PC-9 (cell line): ENCODE measurements at regions not wholly inside any gene's neighbourhood (a gene's known extent, or its start where the extent isn't known, plus 50 kb on each side); places are given as distances from the start of the nearest gene placed in this dataset.

Experiments
- BruUV-seq: library from RNA; stranded (reverse); fragments of 400-500 nt; replicated peaks from 2 replicates; lab custom pipeline; 2021; lab: Mats Ljungman, UMichigan
- CTCF ChIA-PET: fragments of 300-600 bp; sonication (Branson Sonifier 250); formaldehyde crosslinking; loops from one replicate; lab custom pipeline; 2022; ENCODE audit warnings: antibody characterized with exemption; lab: Charles Lee
- POLR2A ChIA-PET: fragments of 300-600 bp; sonication (Branson Sonifier 250); formaldehyde crosslinking; loops from one replicate; lab custom pipeline; 2022; ENCODE audit warnings: antibody characterized with exemption; ENCODE audit not compliant: unreplicated experiment; lab: Charles Lee
- DNase-seq, 2 experiments: peaks; one replicate each; pipeline versions ENCODE4 v3.0.0 to v3.0.0-alpha.2; 2015 to 2022; ENCODE audit warnings: mixed read lengths in 1 of 2
- H2AFZ ChIP-seq: fragments of 200-600 bp; sonication (generic); 2 replicates; pipeline ENCODE4 v1.8.1; 2017; ENCODE audit warnings: antibody characterized with exemption
- H3F3A ChIP-seq: fragments of 200-600 bp; sonication (generic); 2 replicates; pipeline ENCODE4 v1.8.1; 2017; ENCODE audit warnings: antibody characterized with exemption, mild to moderate bottlenecking, low read depth; ENCODE audit not compliant: insufficient read depth
- H3K27ac ChIP-seq: fragments of 200-600 bp; sonication (generic); 2 replicates; pipeline ENCODE4 v1.6.1; 2016; ENCODE audit warnings: mixed run types
- H3K27me3 ChIP-seq: fragments of 200-600 bp; sonication (generic); 2 replicates; pipeline ENCODE4 v1.6.1; 2016; ENCODE audit warnings: low read depth, mixed run types; ENCODE audit not compliant: insufficient read depth
- H3K36me3 ChIP-seq: fragments of 200-600 bp; sonication (generic); 2 replicates; pipeline ENCODE4 v1.6.1; 2016; ENCODE audit warnings: low read depth, mixed run types
- H3K4me1 ChIP-seq: fragments of 200-600 bp; sonication (generic); replicated peaks from 2 replicates; pipeline ENCODE4 v1.6.1; 2016; ENCODE audit warnings: mixed run types; ENCODE audit not compliant: insufficient read depth
- H3K4me2 ChIP-seq: fragments of 200-600 bp; sonication (generic); 2 replicates; pipeline ENCODE4 v1.6.1; 2017; ENCODE audit warnings: mixed run types
- H3K4me3 ChIP-seq: fragments of 200-600 bp; sonication (generic); 2 replicates; pipeline ENCODE4 v1.6.1; 2016; ENCODE audit warnings: mixed run types
- H3K79me2 ChIP-seq: fragments of 200-600 bp; sonication (generic); 2 replicates; pipeline ENCODE4 v1.6.1; 2017; ENCODE audit warnings: low read depth, mixed run types
- H3K9me2 ChIP-seq: fragments of 200-600 bp; sonication (generic); 2 replicates; pipeline ENCODE4 v1.8.1; 2017; ENCODE audit warnings: mild to moderate bottlenecking; ENCODE audit not compliant: insufficient read depth
- H3K9me3 ChIP-seq: fragments of 200-600 bp; sonication (generic); 2 replicates; pipeline ENCODE4 v1.8.1; 2016; ENCODE audit warnings: low read depth; ENCODE audit not compliant: insufficient read depth
- H4K20me1 ChIP-seq: fragments of 200-600 bp; sonication (generic); 2 replicates; pipeline ENCODE4 v1.8.1; 2017; ENCODE audit not compliant: insufficient read depth
- EZH2 ChIP-seq: fragments of 200-600 bp; sonication (generic); IDR thresholded peaks from 2 replicates; pipeline ENCODE4 v1.8.0; 2017; ENCODE audit warnings: antibody characterized with exemption, low read depth
- intact Hi-C: fragments of 100-400 bp; cut with micrococcal nuclease; formaldehyde crosslinking; loops from one replicate; pipeline ENCODE4 v1.10.0; 2022; ENCODE audit not compliant: unreplicated experiment
- TF ChIP-seq, protein P1 (sequence below): fragments of 200-600 bp; sonication (generic); conservative IDR thresholded peaks from 2 replicates; pipeline ENCODE4 v1.6.1; 2017; ENCODE audit warnings: mixed run types, antibody characterized with exemption, mild to moderate bottlenecking, moderate library complexity

DNA sequence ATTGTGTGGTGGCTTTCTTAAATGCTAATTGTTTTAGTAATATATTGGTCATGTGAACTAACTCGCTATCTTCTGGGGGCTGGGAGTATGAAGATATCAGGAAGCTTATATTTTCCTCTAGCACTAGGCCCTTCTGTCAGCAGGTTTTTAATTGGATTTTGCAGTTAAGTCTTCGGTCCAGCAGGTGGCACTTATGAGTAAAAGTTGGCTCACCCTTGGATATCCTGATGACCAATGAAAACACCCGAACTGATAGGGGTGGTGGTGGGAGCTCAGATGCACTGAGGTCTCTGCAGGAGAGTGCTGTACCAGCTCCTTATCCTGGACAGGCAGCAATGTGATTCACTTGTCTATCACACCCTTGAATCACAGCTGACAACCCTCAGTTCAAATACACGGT is 1365.8 kb upstream of the DIAPH2 start:
- H2AFZ ChIP-seq = no peak overlapping the region
- CTCF ChIA-PET = no interaction called here

DNA sequence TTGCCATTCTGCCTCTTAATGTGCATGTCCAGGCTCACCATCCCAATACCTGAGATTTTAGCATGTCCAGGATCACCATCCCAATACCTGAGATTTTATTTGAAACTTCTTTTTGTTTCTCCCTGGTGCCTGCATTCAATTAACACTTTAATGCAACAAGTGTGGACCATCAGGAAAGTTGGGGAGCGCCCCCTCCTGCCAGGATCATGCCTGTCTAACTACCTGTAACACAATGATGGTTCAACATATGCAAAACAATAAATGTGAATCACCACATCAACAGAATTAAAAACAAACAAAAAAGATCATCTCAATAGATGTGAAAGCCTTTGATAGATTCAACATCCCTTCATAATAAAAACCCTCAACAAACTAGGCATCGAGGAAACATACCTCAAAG is 1359.5 kb upstream of the DIAPH2 start:
- no TSS peak for BruUV-seq
- no peak overlapping the region for H3K27ac ChIP-seq
- no peaks in the 10 kb centered on the region for H3K79me2 ChIP-seq
- POLR2A ChIA-PET = no interaction called here
- H3K4me3 ChIP-seq = no peak overlapping the region
- DNase-seq = no peak
- TF ChIP-seq, protein P1, sequence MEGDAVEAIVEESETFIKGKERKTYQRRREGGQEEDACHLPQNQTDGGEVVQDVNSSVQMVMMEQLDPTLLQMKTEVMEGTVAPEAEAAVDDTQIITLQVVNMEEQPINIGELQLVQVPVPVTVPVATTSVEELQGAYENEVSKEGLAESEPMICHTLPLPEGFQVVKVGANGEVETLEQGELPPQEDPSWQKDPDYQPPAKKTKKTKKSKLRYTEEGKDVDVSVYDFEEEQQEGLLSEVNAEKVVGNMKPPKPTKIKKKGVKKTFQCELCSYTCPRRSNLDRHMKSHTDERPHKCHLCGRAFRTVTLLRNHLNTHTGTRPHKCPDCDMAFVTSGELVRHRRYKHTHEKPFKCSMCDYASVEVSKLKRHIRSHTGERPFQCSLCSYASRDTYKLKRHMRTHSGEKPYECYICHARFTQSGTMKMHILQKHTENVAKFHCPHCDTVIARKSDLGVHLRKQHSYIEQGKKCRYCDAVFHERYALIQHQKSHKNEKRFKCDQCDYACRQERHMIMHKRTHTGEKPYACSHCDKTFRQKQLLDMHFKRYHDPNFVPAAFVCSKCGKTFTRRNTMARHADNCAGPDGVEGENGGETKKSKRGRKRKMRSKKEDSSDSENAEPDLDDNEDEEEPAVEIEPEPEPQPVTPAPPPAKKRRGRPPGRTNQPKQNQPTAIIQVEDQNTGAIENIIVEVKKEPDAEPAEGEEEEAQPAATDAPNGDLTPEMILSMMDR = no peak
- CTCF ChIA-PET = no interaction called here
- intact Hi-C loops = no loop called here
- no peaks in the 10 kb centered on the region for H3K27me3 ChIP-seq
- no peaks in the 10 kb centered on the region for H3K9me3 ChIP-seq
- no peak overlapping the region for H2AFZ ChIP-seq
- H3K36me3 ChIP-seq = no peaks in the 10 kb centered on the region
- no peak overlapping the region for H3K4me2 ChIP-seq
- no peaks in the 10 kb centered on the region for H3F3A ChIP-seq
- no peaks in the 10 kb centered on the region for H3K9me2 ChIP-seq
- no peaks in the 10 kb centered on the region for H4K20me1 ChIP-seq
- H3K4me1 ChIP-seq = no peaks in the 10 kb centered on the region

More for the DNA sequence above, 1365.8 kb upstream of the DIAPH2 start:
- H3K27ac ChIP-seq = no peak overlapping the region
- no peaks in the 10 kb centered on the region for H3K4me1 ChIP-seq
- H3K27me3 ChIP-seq = no peaks in the 10 kb centered on the region
- TF ChIP-seq EZH2 = no peak
- TF ChIP-seq, protein P1 = peak; percentile 50; the same call in 1 of the 2 replicates
- no peaks in the 10 kb centered on the region for H3K9me3 ChIP-seq
- H3K36me3 ChIP-seq = no peaks in the 10 kb centered on the region
- H3F3A ChIP-seq = no peaks in the 10 kb centered on the region
- POLR2A ChIA-PET = no interaction called here
- H3K4me2 ChIP-seq = no peak overlapping the region
- H3K9me2 ChIP-seq = no peaks in the 10 kb centered on the region
- BruUV-seq = no TSS peak
- intact Hi-C loops = no loop called here
- DNase-seq = no peak
- no peak overlapping the region for H3K4me3 ChIP-seq
- H4K20me1 ChIP-seq = no peaks in the 10 kb centered on the region
- no peaks in the 10 kb centered on the region for H3K79me2 ChIP-seq

DNA sequence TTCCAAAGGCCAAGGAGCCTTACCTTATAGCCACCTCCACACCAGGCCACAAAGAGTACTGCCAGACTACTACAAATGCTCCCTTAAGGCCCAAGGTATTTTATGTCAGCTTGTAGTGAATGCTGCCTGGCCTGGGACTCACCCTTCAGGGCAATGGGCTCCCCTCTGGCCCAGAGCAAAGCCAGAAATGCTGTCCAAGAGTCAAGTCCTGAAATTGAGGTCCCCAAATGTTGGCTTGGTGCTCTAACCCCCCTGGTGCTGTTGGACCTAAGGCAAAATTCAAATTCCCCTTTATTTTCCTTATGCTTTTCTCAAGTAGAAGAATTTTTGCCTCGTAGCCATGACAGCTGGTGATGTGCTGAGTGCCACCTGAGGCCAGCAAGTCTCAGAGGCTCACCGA is 1354.3 kb upstream of the DIAPH2 start:
- intact Hi-C loops = no loop called here
- TF ChIP-seq, protein P1 = no peak
- TF ChIP-seq EZH2 = no peak
- CTCF ChIA-PET = no interaction called here

More for the DNA sequence above, 1354.3 kb upstream of the DIAPH2 start:
- H3K27ac ChIP-seq = no peak overlapping the region
- no peak overlapping the region for H3K4me3 ChIP-seq
- H4K20me1 ChIP-seq = no peaks in the 10 kb centered on the region
- H3K4me2 ChIP-seq = no peak overlapping the region
- no peaks in the 10 kb centered on the region for H3F3A ChIP-seq
- no peaks in the 10 kb centered on the region for H3K79me2 ChIP-seq
- H3K4me1 ChIP-seq = no peaks in the 10 kb centered on the region
- H3K36me3 ChIP-seq = no peaks in the 10 kb centered on the region
- no peak overlapping the region for H2AFZ ChIP-seq
- POLR2A ChIA-PET = no interaction called here
- H3K9me2 ChIP-seq = no peaks in the 10 kb centered on the region
- no peaks in the 10 kb centered on the region for H3K9me3 ChIP-seq
- BruUV-seq = no TSS peak
- DNase-seq = no peak
- H3K27me3 ChIP-seq = no peaks in the 10 kb centered on the region
